ENCODE measurements at regions not wholly inside any gene's neighbourhood (a gene's known extent, or its start where the extent isn't known, plus 50 kb on each side); places are given as distances from the start of the nearest gene placed in this dataset.

DNA sequence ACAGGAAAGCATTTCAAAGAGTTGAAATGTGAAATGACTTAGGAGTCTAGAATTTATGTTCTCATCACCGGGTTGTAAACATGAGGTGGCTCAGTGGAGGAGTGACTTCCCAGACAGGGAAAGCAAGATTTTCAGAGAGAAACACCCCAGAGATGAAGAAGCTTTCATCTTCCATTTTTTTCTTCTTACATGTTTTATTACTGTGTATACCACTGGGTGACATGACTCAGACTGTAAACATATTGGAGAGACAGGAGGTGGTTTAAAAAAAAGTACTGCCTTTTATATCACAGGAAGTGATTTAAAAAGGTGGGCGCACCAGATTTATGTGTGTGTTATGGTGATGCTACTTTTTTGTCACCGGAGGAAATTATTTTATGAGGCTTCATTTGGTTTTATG lies 209.1 kb upstream of the TUT7 start:
- H3K36me3 ChIP-seq, result no peaks in the 10 kb centered on the region
- no peak overlapping the region for H3K27ac ChIP-seq (replicated peaks)
- H3K4me3 ChIP-seq, result no peak overlapping the region
- DNase-seq, result no peak
- H3K4me1 ChIP-seq, result no peaks in the 10 kb centered on the region
- TF ChIP-seq CTCF (IDR thresholded peaks at IDR 0.05; ENCODE audit: borderline replicate concordance), result no peak
- H3K9me3 ChIP-seq (replicated peaks), result peaks cover 17% of the 10 kb centered on the region
- H3K27me3 ChIP-seq (ENCODE audit: low read depth), result peaks cover 39% of the 10 kb centered on the region
- intact Hi-C loops (cut with micrococcal nuclease), result no loop called here

GRCh38 chr9:86562691-86563090 lies 208.5 kb upstream of the TUT7 start:
- H3K9me3 ChIP-seq (replicated peaks), result peaks cover 12% of the 10 kb centered on the region
- no peak overlapping the region for H3K27ac ChIP-seq (replicated peaks)
- H3K27me3 ChIP-seq (ENCODE audit: low read depth), result peaks cover 39% of the 10 kb centered on the region
- H3K4me3 ChIP-seq, result no peak overlapping the region
- intact Hi-C loops (cut with micrococcal nuclease), result no loop called here
- TF ChIP-seq CTCF (IDR thresholded peaks at IDR 0.05; ENCODE audit: borderline replicate concordance), result no peak
- DNase-seq, result no peak
- H3K4me1 ChIP-seq, result no peaks in the 10 kb centered on the region
- H3K36me3 ChIP-seq, result no peaks in the 10 kb centered on the region

DNA sequence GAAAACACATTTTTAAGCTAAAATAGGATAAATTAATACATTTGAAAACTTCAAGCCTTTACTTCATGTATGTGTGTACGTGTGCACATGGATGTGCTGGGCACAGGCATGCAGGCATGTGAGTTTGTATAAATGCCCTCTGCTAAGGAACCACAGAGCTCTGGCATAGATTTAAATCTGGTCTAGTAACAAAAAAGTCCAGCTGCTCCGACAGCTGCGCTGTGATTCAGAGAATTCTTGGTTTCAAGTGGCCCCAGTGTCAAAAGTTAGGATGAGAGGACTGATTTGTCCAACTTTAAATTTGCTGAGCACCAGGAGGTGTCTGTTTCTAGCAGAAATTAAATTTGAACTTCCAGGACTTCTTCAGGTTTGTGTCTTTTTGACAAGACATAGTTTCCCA lies 203.7 kb upstream of the TUT7 start:
- Histone ChIP-seq H3K27ac (replicated peaks) (no peak overlapping the region), H3K4me3 (no peak overlapping the region), H3K36me3 (no peaks in the 10 kb centered on the region), H3K4me1 (no peaks in the 10 kb centered on the region), H3K27me3 (ENCODE audit: low read depth) (peaks cover 48% of the 10 kb centered on the region), H3K9me3 (replicated peaks) (no peaks in the 10 kb centered on the region)
- intact Hi-C loops (cut with micrococcal nuclease), result no loop called here
- no peak for DNase-seq
- TF ChIP-seq CTCF (IDR thresholded peaks at IDR 0.05; ENCODE audit: borderline replicate concordance), result no peak

- Histone ChIP-seq H3K4me1 (no peaks in the 10 kb centered on the region), H3K27ac (replicated peaks) (no peak overlapping the region), H3K9me3 (replicated peaks) (no peaks in the 10 kb centered on the region), H3K36me3 (no peaks in the 10 kb centered on the region), H3K4me3 (no peak overlapping the region), H3K27me3 (ENCODE audit: low read depth) (peaks cover 48% of the 10 kb centered on the region)
- TF ChIP-seq CTCF (IDR thresholded peaks at IDR 0.05; ENCODE audit: borderline replicate concordance), result no peak
- DNase-seq, result no peak
- intact Hi-C loops (cut with micrococcal nuclease), result no loop called here
These were observed 203.0 kb upstream of the TUT7 start for GRCh38 chr9:86557063-86557766.

GRCh38 chr9:86555661-86556060 lies 201.5 kb upstream of the TUT7 start:
- DNase-seq, result no peak
- Histone ChIP-seq H3K9me3 (replicated peaks) (no peaks in the 10 kb centered on the region), H3K27me3 (ENCODE audit: low read depth) (peaks cover 45% of the 10 kb centered on the region), H3K27ac (replicated peaks) (no peak overlapping the region), H3K4me3 (no peak overlapping the region), H3K4me1 (no peaks in the 10 kb centered on the region), H3K36me3 (no peaks in the 10 kb centered on the region)
- no peak for TF ChIP-seq CTCF (IDR thresholded peaks at IDR 0.05; ENCODE audit: borderline replicate concordance)
- intact Hi-C loops (cut with micrococcal nuclease), result no loop called here
